HFFc6 (cell line): ENCODE measurements at regions not wholly inside any gene's neighbourhood (a gene's known extent, or its start where the extent isn't known, plus 50 kb on each side); places are given as distances from the start of the nearest gene placed in this dataset.

Experiments
- DNase-seq: peaks from one replicate; pipeline ENCODE4 v3.0.0-alpha.2; 2018
- H3K27ac Mint-ChIP-seq: 2 replicates; pipeline ENCODE4 v1.8.0; 2020; ENCODE audit warnings: mild to moderate bottlenecking, mixed read lengths
- H3K27me3 Mint-ChIP-seq: 2 replicates; pipeline ENCODE4 v1.8.0; 2021; ENCODE audit warnings: mild to moderate bottlenecking, moderate library complexity, mixed read lengths; ENCODE audit not compliant: insufficient read depth
- H3K36me3 Mint-ChIP-seq: 2 replicates; pipeline ENCODE4 v1.8.0; 2021; ENCODE audit warnings: low read depth, mixed read lengths
- H3K4me1 Mint-ChIP-seq: 2 replicates; pipeline ENCODE4 v1.8.0; 2020; ENCODE audit warnings: low read depth, mixed read lengths
- H3K4me3 Mint-ChIP-seq: 2 replicates; pipeline ENCODE4 v1.8.0; 2020; ENCODE audit warnings: mild to moderate bottlenecking, moderate library complexity, mixed read lengths
- H3K9me3 Mint-ChIP-seq: 2 replicates; pipeline ENCODE4 v1.8.0; 2020; ENCODE audit warnings: mild to moderate bottlenecking, mixed read lengths
- TF ChIP-seq, protein P1 (sequence below): fragments of 200-600 bp; sonication (generic); IDR thresholded peaks from 2 replicates; pipeline ENCODE4 v1.5.0; 2021; ENCODE audit warnings: antibody characterized with exemption, mild to moderate bottlenecking

GRCh38 chr15:47584316-47584715 is 133.0 kb upstream of the SEMA6D start:
- Mint-ChIP-seq H3K4me1 (no peaks in the 10 kb centered on the region), H3K36me3 (no peaks in the 10 kb centered on the region), H3K27ac (no peak overlapping the region), H3K4me3 (no peak overlapping the region), H3K27me3 (peaks cover 11% of the 10 kb centered on the region), H3K9me3 (peaks cover under 1% of the 10 kb centered on the region; the same call in 1 of the 2 replicates)
- DNase-seq: no peak
- TF ChIP-seq, protein P1, sequence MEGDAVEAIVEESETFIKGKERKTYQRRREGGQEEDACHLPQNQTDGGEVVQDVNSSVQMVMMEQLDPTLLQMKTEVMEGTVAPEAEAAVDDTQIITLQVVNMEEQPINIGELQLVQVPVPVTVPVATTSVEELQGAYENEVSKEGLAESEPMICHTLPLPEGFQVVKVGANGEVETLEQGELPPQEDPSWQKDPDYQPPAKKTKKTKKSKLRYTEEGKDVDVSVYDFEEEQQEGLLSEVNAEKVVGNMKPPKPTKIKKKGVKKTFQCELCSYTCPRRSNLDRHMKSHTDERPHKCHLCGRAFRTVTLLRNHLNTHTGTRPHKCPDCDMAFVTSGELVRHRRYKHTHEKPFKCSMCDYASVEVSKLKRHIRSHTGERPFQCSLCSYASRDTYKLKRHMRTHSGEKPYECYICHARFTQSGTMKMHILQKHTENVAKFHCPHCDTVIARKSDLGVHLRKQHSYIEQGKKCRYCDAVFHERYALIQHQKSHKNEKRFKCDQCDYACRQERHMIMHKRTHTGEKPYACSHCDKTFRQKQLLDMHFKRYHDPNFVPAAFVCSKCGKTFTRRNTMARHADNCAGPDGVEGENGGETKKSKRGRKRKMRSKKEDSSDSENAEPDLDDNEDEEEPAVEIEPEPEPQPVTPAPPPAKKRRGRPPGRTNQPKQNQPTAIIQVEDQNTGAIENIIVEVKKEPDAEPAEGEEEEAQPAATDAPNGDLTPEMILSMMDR: no peak

GRCh38 chr15:47586653-47587224 is 130.6 kb upstream of the SEMA6D start:
- H3K9me3 Mint-ChIP-seq: peaks cover 4% of the 10 kb centered on the region; the same call in 1 of the 2 replicates

GRCh38 chr15:47587940-47588802 is 129.1 kb upstream of the SEMA6D start:
- DNase-seq: no peak
- H3K9me3 Mint-ChIP-seq: peaks cover 4% of the 10 kb centered on the region; the same call in 1 of the 2 replicates
- no peaks in the 10 kb centered on the region for H3K36me3 Mint-ChIP-seq

More at GRCh38 chr15:47586653-47587224, 130.6 kb upstream of the SEMA6D start:
- TF ChIP-seq, protein P1: no peak
- DNase-seq: no peak
- Mint-ChIP-seq H3K27me3 (peaks cover 12% of the 10 kb centered on the region), H3K27ac (no peak overlapping the region), H3K4me3 (no peak overlapping the region), H3K4me1 (no peaks in the 10 kb centered on the region), H3K36me3 (no peaks in the 10 kb centered on the region)

DNA sequence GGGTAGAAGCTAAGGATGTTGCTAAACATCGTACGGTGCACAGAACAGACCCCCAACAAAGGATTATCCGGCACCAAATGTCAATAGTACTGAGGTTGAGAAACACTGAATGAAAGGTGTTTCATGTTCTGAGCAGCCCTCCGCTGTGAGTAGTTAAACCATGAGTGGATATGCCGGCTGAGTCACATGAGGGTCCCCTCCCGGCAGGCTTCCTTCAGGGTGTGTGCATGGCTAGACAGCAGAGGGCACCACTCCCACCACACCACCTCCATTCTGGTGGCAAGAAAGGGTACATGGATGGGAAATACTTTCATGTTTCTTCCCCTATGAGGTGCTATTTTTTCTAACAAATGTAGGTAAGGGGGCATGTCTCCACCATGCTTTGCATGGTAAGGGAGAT is 128.3 kb upstream of the SEMA6D start:
- Mint-ChIP-seq H3K9me3 (peaks cover 4% of the 10 kb centered on the region; the same call in 1 of the 2 replicates), H3K36me3 (no peaks in the 10 kb centered on the region), H3K27me3 (peaks cover 10% of the 10 kb centered on the region), H3K4me3 (no peak overlapping the region), H3K4me1 (no peaks in the 10 kb centered on the region), H3K27ac (no peak overlapping the region)
- no peak for DNase-seq
- TF ChIP-seq, protein P1: no peak

More at GRCh38 chr15:47587940-47588802, 129.1 kb upstream of the SEMA6D start:
- H3K27ac Mint-ChIP-seq: no peak overlapping the region
- peaks cover 11% of the 10 kb centered on the region for H3K27me3 Mint-ChIP-seq
- TF ChIP-seq, protein P1: no peak
- no peaks in the 10 kb centered on the region for H3K4me1 Mint-ChIP-seq
- no peak overlapping the region for H3K4me3 Mint-ChIP-seq

- Mint-ChIP-seq H3K4me3 (no peak overlapping the region), H3K27me3 (peaks cover 2% of the 10 kb centered on the region), H3K36me3 (no peaks in the 10 kb centered on the region), H3K9me3 (peaks cover 9% of the 10 kb centered on the region), H3K27ac (no peak overlapping the region), H3K4me1 (no peaks in the 10 kb centered on the region)
- TF ChIP-seq, protein P1: no peak
- DNase-seq: no peak
Measured at GRCh38 chr15:47598996-47599395, 118.3 kb upstream of the SEMA6D start.
